Breast epithelium (tissue), 4 donors: ENCODE measurements at regions not wholly inside any gene's neighbourhood (a gene's known extent, or its start where the extent isn't known, plus 50 kb on each side); places are given as distances from the start of the nearest gene placed in this dataset.

Source experiments
- DNase-seq, 2 donors: peaks; one replicate each; pipeline ENCODE4 v3.0.0-alpha.2; 2019; ENCODE audit warnings: low spot score in 2 of 2
- H3K27ac ChIP-seq, 2 donors: fragments of 200-600 bp; sonication (generic) in 1 of 2; one replicate each; pipeline ENCODE4 v1.5.1; 2016 to 2019; ENCODE audit warnings: mild to moderate bottlenecking in 1 of 2
- H3K27me3 ChIP-seq, 2 donors: fragments of 200-600 bp; sonication (generic) in 1 of 2; one replicate each; pipeline versions ENCODE4 v1.5.1 to v1.6.0; 2017 to 2019; ENCODE audit warnings: control low read depth in 1 of 2, mild to moderate bottlenecking in 1 of 2
- H3K36me3 ChIP-seq: fragments of 200-600 bp; one replicate; pipeline ENCODE4 v1.5.1; 2019
- H3K4me1 ChIP-seq, 2 donors: fragments of 200-600 bp; sonication (generic); one replicate each; pipeline ENCODE4 v1.5.1; 2016 to 2019; ENCODE audit warnings: control low read depth in 1 of 2
- H3K4me3 ChIP-seq, 3 donors: fragments of 200-600 bp; sonication (generic); 1 replicate in 2 of 3; 2 replicates in 1 of 3; pipeline ENCODE4 v1.5.1; 2016 to 2019; ENCODE audit warnings: mild to moderate bottlenecking in 3 of 3, moderate library complexity in 2 of 3
- H3K9me3 ChIP-seq, 2 donors: fragments of 200-600 bp; sonication (generic) in 1 of 2; one replicate each; pipeline ENCODE4 v1.5.1; 2016 to 2019; ENCODE audit warnings: control low read depth in 1 of 2
- POLR2A ChIP-seq: fragments of 450-650 bp; IDR thresholded peaks from one replicate; pipeline ENCODE4 v1.6.1; 2016; ENCODE audit warnings: antibody characterized with exemption, mild to moderate bottlenecking, moderate library complexity
- POLR2AphosphoS5 ChIP-seq, 3 donors: sonication (generic); formaldehyde crosslinking; IDR thresholded peaks; one replicate each; pipeline ENCODE4 v1.6.1; 2017; ENCODE audit warnings: antibody characterized with exemption in 3 of 3
- intact Hi-C: fragments of 100-400 bp; cut with DNase I; formaldehyde crosslinking; loops from one replicate; pipeline ENCODE4 v1.15.1; 2023; ENCODE audit warnings: low total_unique reads
- TF ChIP-seq, protein P1 (sequence below), 3 donors: fragments of 450-650 bp; IDR thresholded peaks; one replicate each; pipeline ENCODE4 v1.5.1; 2016 to 2017; ENCODE audit warnings: antibody characterized with exemption in 3 of 3, mild to moderate bottlenecking in 3 of 3, moderate library complexity in 3 of 3

GRCh38 chr16:88317613-88317965, 65.2 kb upstream of the ZNF469 start:
- no peaks in the 10 kb centered on the region for H3K36me3 ChIP-seq
- no peak overlapping the region for H3K4me3 ChIP-seq
- no peak for DNase-seq
- H3K4me1 ChIP-seq, result no peaks in the 10 kb centered on the region
- peak overlapping the region in 1 of 2 donors; percentile 20 for H3K27ac ChIP-seq
- no peaks in the 10 kb centered on the region for H3K27me3 ChIP-seq
- peaks cover 0 to under 1% of the 10 kb centered on the region in 2 donors for H3K9me3 ChIP-seq
- TF ChIP-seq, protein P1, sequence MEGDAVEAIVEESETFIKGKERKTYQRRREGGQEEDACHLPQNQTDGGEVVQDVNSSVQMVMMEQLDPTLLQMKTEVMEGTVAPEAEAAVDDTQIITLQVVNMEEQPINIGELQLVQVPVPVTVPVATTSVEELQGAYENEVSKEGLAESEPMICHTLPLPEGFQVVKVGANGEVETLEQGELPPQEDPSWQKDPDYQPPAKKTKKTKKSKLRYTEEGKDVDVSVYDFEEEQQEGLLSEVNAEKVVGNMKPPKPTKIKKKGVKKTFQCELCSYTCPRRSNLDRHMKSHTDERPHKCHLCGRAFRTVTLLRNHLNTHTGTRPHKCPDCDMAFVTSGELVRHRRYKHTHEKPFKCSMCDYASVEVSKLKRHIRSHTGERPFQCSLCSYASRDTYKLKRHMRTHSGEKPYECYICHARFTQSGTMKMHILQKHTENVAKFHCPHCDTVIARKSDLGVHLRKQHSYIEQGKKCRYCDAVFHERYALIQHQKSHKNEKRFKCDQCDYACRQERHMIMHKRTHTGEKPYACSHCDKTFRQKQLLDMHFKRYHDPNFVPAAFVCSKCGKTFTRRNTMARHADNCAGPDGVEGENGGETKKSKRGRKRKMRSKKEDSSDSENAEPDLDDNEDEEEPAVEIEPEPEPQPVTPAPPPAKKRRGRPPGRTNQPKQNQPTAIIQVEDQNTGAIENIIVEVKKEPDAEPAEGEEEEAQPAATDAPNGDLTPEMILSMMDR (IDR thresholded peaks at IDR 0.05), result no peak
- no peak for TF ChIP-seq POLR2A
- TF ChIP-seq POLR2AphosphoS5 (IDR thresholded peaks at IDR 0.05), result no peak
- intact Hi-C loops, result no loop called here

- Histone ChIP-seq H3K9me3 (no peaks in the 10 kb centered on the region), H3K27me3 (no peaks in the 10 kb centered on the region), H3K4me3 (no peak overlapping the region), H3K36me3 (no peaks in the 10 kb centered on the region), H3K4me1 (no peaks in the 10 kb centered on the region), H3K27ac (peak overlapping the region in 1 of 2 donors; percentile 20)
- intact Hi-C loops, result no loop called here
- no peak for DNase-seq
- TF ChIP-seq POLR2AphosphoS5 (IDR thresholded peaks at IDR 0.05) (no peak), POLR2A (no peak)
- TF ChIP-seq, protein P1 (IDR thresholded peaks at IDR 0.05), result no peak
Observed at GRCh38 chr16:88318051-88318450, 64.7 kb upstream of the ZNF469 start.

GRCh38 chr16:88318521-88318920, 64.2 kb upstream of the ZNF469 start:
- Histone ChIP-seq H3K36me3 (no peaks in the 10 kb centered on the region), H3K4me1 (no peaks in the 10 kb centered on the region), H3K4me3 (no peak overlapping the region), H3K27ac (peak overlapping the region in 1 of 2 donors; percentile 20), H3K9me3 (no peaks in the 10 kb centered on the region), H3K27me3 (no peaks in the 10 kb centered on the region)
- TF ChIP-seq POLR2AphosphoS5 (IDR thresholded peaks at IDR 0.05) (no peak), POLR2A (no peak)
- TF ChIP-seq, protein P1 (IDR thresholded peaks at IDR 0.05), result no peak
- no peak for DNase-seq
- intact Hi-C loops, result no loop called here

DNA sequence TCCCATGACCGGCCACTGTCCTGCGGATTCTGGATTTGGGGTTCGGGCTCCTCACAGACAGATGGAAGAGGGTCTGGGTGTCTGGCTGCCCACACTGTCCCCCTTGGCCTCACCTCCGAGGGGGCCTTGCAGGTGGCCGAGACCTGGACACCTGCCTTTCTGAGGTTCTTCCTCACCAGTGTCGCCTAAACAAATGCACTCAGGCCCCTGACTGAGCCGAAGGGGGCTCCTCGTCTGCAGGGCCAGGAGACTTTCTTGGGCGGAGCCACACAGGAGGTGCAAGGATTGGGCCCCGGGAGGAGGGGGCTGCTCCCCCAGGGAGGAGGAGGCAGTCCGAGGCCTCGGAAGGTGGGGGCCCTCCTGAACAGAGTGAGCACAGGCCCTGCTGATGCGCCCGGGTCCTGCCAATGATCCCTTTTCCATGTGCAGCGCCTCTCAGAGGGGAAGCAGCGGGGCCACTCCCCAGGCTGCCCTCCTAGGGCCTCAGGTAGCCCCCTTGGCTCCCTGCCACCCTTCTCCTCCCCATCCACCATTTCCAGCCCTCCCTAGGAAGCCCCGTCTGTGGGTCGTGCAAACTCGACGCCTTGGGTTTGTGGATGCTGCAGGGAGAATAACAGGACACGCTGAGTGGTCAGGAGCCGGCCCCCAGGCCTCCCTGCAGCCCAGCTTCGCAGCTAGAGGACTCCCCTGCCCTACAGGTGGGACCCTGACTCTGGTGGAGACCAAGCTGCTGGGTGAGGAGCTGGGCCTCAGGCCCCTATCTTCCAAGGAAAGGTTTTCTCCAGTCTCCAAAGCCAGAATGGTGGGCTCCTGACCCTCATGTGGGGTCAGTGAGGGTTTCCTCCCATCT, 63.4 kb upstream of the ZNF469 start:
- no peak for TF ChIP-seq POLR2A
- TF ChIP-seq, protein P1 (IDR thresholded peaks at IDR 0.05), result no peak
- TF ChIP-seq POLR2AphosphoS5 (IDR thresholded peaks at IDR 0.05), result no peak
- Histone ChIP-seq H3K9me3 (no peaks in the 10 kb centered on the region), H3K27me3 (no peaks in the 10 kb centered on the region), H3K4me1 (no peaks in the 10 kb centered on the region), H3K36me3 (no peaks in the 10 kb centered on the region), H3K27ac (no peak overlapping the region), H3K4me3 (no peak overlapping the region)
- no peak for DNase-seq
- intact Hi-C loops, result no loop called here

DNA sequence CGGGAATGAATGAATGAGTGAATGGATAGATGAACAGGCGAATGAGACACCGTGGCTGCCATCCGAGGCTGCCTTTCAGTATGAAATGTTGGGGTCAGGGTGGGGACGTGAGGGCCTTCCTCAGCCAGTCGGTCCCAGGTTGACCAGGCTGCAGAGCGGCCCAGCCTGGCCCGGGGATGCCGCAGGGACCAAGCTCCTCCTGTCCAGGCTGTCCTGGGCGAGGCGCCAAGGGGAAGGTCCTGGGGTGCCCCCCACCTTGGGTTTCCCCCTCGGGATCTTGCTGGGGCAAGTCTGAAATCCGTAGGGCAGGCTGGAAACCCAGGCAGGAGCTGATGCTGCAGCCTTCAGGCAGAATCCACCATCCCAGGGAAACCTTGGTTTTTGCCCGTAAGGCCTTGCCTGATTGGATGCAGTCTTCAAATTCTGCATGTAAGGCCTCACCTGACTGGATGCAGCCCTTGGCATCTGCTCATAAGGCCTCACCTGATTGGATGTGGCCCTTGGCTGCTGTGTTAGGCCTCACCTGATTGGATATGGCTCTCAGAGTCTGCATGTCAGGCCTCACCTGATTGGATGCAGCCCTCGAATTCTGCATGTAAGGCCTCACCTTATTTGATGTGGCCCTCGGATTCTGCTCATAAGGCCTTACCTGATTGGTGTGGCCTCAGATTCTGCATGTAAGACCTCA, 61.7 kb upstream of the ZNF469 start:
- DNase-seq, result no peak
- H3K9me3 ChIP-seq, result no peaks in the 10 kb centered on the region
- no peak overlapping the region for H3K4me3 ChIP-seq
- no peaks in the 10 kb centered on the region for H3K4me1 ChIP-seq
- TF ChIP-seq POLR2AphosphoS5 (IDR thresholded peaks at IDR 0.05) (no peak), POLR2A (no peak)
- TF ChIP-seq, protein P1 (IDR thresholded peaks at IDR 0.05), result no peak
- intact Hi-C loops, result no loop called here
- no peak overlapping the region for H3K27ac ChIP-seq
- H3K36me3 ChIP-seq, result no peaks in the 10 kb centered on the region
- no peaks in the 10 kb centered on the region for H3K27me3 ChIP-seq
